SK-N-SH treated with all-trans-retinoic acid at 6 μM for 48 hours (cell line): ENCODE measurements at regions not wholly inside any gene's neighbourhood (a gene's known extent, or its start where the extent isn't known, plus 50 kb on each side); places are given as distances from the start of the nearest gene placed in this dataset.

ENCODE experiments used
- ATAC-seq: fragments of 200-7000 bp; cut with Tn5 transposase; 3 replicates; pipeline ENCODE4 v1.9.1; 2020; ENCODE audit warnings: mild to moderate bottlenecking, moderate library complexity
- ARNTL ChIP-seq: fragments of 450-650 bp; formaldehyde crosslinking; IDR thresholded peaks from 2 replicates; pipeline ENCODE4 v1.5.0; 2020; ENCODE audit warnings: low read depth, mild to moderate bottlenecking, moderate library complexity, borderline replicate concordance
- BACH2 ChIP-seq: fragments of 250-450 bp; sonication (Bioruptor Pico); IDR thresholded peaks from 2 replicates; pipeline ENCODE4 v1.9.0; 2021; ENCODE audit warnings: mild to moderate bottlenecking, borderline replicate concordance
- CSDC2 ChIP-seq: fragments of 250-450 bp; sonication (Bioruptor Pico); IDR thresholded peaks from 2 replicates; pipeline ENCODE4 v1.5.0; 2020; ENCODE audit warnings: mild to moderate bottlenecking, moderate library complexity
- ESRRG ChIP-seq: fragments of 250-450 bp; sonication (Bioruptor Pico); IDR thresholded peaks from 2 replicates; pipeline ENCODE4 v1.6.1; 2021; ENCODE audit warnings: mild to moderate bottlenecking
- GLIS3 ChIP-seq: fragments of 250-450 bp; sonication (Bioruptor Pico); IDR thresholded peaks from 2 replicates; pipeline ENCODE4 v1.5.0; 2020; ENCODE audit warnings: mild to moderate bottlenecking, moderate library complexity
- ISL1 ChIP-seq: fragments of 250-450 bp; sonication (Bioruptor Pico); IDR thresholded peaks from 2 replicates; pipeline ENCODE4 v2.1.2; 2022; ENCODE audit warnings: mild to moderate bottlenecking, moderate library complexity
- OSR1 ChIP-seq: fragments of 250-450 bp; sonication (Bioruptor Pico); IDR thresholded peaks from 2 replicates; pipeline ENCODE4 v1.8.0; 2022; ENCODE audit warnings: moderate library complexity, mild to moderate bottlenecking, inconsistent platforms
- PPARA ChIP-seq: fragments of 250-450 bp; sonication (Bioruptor Pico); IDR thresholded peaks from 2 replicates; pipeline ENCODE4 v1.5.0; 2020; ENCODE audit warnings: mild to moderate bottlenecking, borderline replicate concordance
- RARB ChIP-seq: fragments of 250-450 bp; sonication (Bioruptor Pico); IDR thresholded peaks from 2 replicates; pipeline ENCODE4 v1.8.0; 2021; ENCODE audit warnings: mild to moderate bottlenecking, moderate library complexity
- SNAI2 ChIP-seq: fragments of 250-450 bp; sonication (Bioruptor Pico); IDR thresholded peaks from 2 replicates; pipeline ENCODE4 v1.5.0; 2020; ENCODE audit warnings: mild to moderate bottlenecking, moderate library complexity
- TOX ChIP-seq: fragments of 250-450 bp; sonication (Bioruptor Pico); IDR thresholded peaks from 2 replicates; pipeline ENCODE4 v1.8.0; 2021; ENCODE audit warnings: mild to moderate bottlenecking, moderate library complexity, borderline replicate concordance
- TSHZ2 ChIP-seq: fragments of 250-450 bp; sonication (Bioruptor Pico); IDR thresholded peaks from 2 replicates; pipeline ENCODE4 v1.5.0; 2020; ENCODE audit warnings: mild to moderate bottlenecking, moderate library complexity
- ZC3H10 ChIP-seq: fragments of 250-450 bp; sonication (Bioruptor Pico); IDR thresholded peaks from 2 replicates; pipeline ENCODE4 v1.5.1; 2021; ENCODE audit warnings: mild to moderate bottlenecking, moderate library complexity
- ZFP3 ChIP-seq: fragments of 250-450 bp; sonication (Bioruptor Pico); IDR thresholded peaks from 2 replicates; pipeline ENCODE4 v1.5.0; 2020; ENCODE audit warnings: mild to moderate bottlenecking, moderate library complexity
- ZFP30 ChIP-seq: fragments of 450-650 bp; formaldehyde crosslinking; IDR thresholded peaks from 2 replicates; pipeline ENCODE4 v1.5.0; 2022; ENCODE audit warnings: mild to moderate bottlenecking, moderate library complexity
- ZNF565 ChIP-seq: fragments of 450-650 bp; formaldehyde crosslinking; conservative IDR thresholded peaks from 2 replicates; pipeline ENCODE4 v1.5.0; 2020; ENCODE audit warnings: low read depth, mild to moderate bottlenecking, moderate library complexity
- ZNF70 ChIP-seq: fragments of 450-650 bp; formaldehyde crosslinking; IDR thresholded peaks from 2 replicates; pipeline ENCODE4 v1.5.0; 2020; ENCODE audit warnings: mild to moderate bottlenecking, moderate library complexity
- TF ChIP-seq, protein P1 (sequence below): fragments of 250-450 bp; sonication (Bioruptor Pico); IDR thresholded peaks from 2 replicates; pipeline ENCODE4 v1.8.0; 2021; ENCODE audit warnings: low read depth, mild to moderate bottlenecking, moderate library complexity, borderline replicate concordance
- TF ChIP-seq, protein P2 (sequence below): fragments of 250-450 bp; sonication (Bioruptor Pico); IDR thresholded peaks from 2 replicates; pipeline ENCODE4 v1.5.1; 2021; ENCODE audit warnings: mild to moderate bottlenecking, moderate library complexity
- TF ChIP-seq, protein P3 (sequence below): fragments of 250-450 bp; sonication (Bioruptor Pico); IDR thresholded peaks from 2 replicates; pipeline ENCODE4 v1.8.0; 2020; ENCODE audit warnings: mild to moderate bottlenecking, moderate library complexity, borderline replicate concordance
- TF ChIP-seq, protein P4 (sequence below): fragments of 250-450 bp; sonication (Bioruptor Pico); IDR thresholded peaks from 2 replicates; pipeline ENCODE4 v1.5.1; 2020; ENCODE audit warnings: low read depth, mild to moderate bottlenecking, moderate library complexity

DNA sequence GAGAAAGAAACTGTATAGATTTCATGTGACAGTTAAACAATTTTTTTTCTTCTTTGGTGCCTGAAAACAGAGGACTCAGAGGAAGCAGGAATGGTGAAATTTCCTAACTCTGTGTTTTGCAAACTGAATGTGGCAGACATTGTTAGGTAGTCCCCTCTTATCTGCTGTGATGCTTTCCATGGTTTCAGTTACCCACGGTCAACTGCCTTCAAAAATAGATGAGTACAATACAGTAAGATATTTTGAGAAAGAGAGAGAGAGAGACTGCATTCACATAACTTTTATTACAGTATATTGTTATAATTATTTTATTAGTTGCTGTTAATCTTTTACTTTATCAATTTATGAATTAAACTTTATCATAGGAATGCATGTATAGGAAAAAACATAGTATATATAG is 627.2 kb downstream of the CCDC171 start:
- TF ChIP-seq ARNTL (CRISPR knock-in tag) (no peak), ZFP3 (CRISPR knock-in tag) (no peak), TSHZ2 (CRISPR knock-in tag) (no peak), ZC3H10 (CRISPR knock-in tag) (no peak), ZFP30 (no peak), CSDC2 (CRISPR knock-in tag) (no peak), TOX (no peak), BACH2 (CRISPR knock-in tag) (no peak), ZNF70 (CRISPR knock-in tag) (no peak), ESRRG (CRISPR knock-in tag) (no peak)
- TF ChIP-seq, protein P1, sequence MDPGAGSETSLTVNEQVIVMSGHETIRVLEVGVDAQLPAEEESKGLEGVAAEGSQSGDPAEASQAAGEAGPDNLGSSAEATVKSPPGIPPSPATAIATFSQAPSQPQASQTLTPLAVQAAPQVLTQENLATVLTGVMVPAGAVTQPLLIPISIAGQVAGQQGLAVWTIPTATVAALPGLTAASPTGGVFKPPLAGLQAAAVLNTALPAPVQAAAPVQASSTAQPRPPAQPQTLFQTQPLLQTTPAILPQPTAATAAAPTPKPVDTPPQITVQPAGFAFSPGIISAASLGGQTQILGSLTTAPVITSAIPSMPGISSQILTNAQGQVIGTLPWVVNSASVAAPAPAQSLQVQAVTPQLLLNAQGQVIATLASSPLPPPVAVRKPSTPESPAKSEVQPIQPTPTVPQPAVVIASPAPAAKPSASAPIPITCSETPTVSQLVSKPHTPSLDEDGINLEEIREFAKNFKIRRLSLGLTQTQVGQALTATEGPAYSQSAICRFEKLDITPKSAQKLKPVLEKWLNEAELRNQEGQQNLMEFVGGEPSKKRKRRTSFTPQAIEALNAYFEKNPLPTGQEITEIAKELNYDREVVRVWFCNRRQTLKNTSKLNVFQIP (CRISPR knock-in tag) = no peak
- TF ChIP-seq, all 23 proteins: peak for 0
- no peak for ATAC-seq

GRCh38 chr9:16180546-16180945 is 627.7 kb downstream of the CCDC171 start:
- peak; percentile 38 for ATAC-seq
- TF ChIP-seq RARB (CRISPR knock-in tag) = no peak
- TF ChIP-seq ZFP30 = no peak
- TF ChIP-seq BACH2 (CRISPR knock-in tag) = no peak
- peak; percentile 31; the same call in 1 of the 2 replicates for TF ChIP-seq ISL1

GRCh38 chr9:16181539-16181938 is 628.7 kb downstream of the CCDC171 start:
- ATAC-seq = no peak
- TF ChIP-seq TOX (no peak), SNAI2 (CRISPR knock-in tag) (no peak), ZNF565 (CRISPR knock-in tag) (no peak), ZFP30 (no peak), ZFP3 (CRISPR knock-in tag) (no peak), ESRRG (CRISPR knock-in tag) (no peak), GLIS3 (CRISPR knock-in tag) (no peak), ISL1 (no peak), CSDC2 (CRISPR knock-in tag) (no peak), PPARA (CRISPR knock-in tag) (no peak)
- TF ChIP-seq, protein P2, sequence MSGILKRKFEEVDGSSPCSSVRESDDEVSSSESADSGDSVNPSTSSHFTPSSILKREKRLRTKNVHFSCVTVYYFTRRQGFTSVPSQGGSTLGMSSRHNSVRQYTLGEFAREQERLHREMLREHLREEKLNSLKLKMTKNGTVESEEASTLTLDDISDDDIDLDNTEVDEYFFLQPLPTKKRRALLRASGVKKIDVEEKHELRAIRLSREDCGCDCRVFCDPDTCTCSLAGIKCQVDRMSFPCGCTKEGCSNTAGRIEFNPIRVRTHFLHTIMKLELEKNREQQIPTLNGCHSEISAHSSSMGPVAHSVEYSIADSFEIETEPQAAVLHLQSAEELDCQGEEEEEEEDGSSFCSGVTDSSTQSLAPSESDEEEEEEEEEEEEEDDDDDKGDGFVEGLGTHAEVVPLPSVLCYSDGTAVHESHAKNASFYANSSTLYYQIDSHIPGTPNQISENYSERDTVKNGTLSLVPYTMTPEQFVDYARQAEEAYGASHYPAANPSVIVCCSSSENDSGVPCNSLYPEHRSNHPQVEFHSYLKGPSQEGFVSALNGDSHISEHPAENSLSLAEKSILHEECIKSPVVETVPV (CRISPR knock-in tag) = no peak
- TF ChIP-seq, protein P1 (CRISPR knock-in tag) = no peak

GRCh38 chr9:16182784-16183183 is 629.9 kb downstream of the CCDC171 start:
- ATAC-seq = no peak
- no peak for TF ChIP-seq ESRRG (CRISPR knock-in tag)
- no peak for TF ChIP-seq ISL1
- TF ChIP-seq OSR1 (CRISPR knock-in tag) = no peak
- no peak for TF ChIP-seq ZFP3 (CRISPR knock-in tag)

- no peak for TF ChIP-seq ISL1
- TF ChIP-seq, protein P1 (CRISPR knock-in tag) = no peak
- TF ChIP-seq, protein P3, sequence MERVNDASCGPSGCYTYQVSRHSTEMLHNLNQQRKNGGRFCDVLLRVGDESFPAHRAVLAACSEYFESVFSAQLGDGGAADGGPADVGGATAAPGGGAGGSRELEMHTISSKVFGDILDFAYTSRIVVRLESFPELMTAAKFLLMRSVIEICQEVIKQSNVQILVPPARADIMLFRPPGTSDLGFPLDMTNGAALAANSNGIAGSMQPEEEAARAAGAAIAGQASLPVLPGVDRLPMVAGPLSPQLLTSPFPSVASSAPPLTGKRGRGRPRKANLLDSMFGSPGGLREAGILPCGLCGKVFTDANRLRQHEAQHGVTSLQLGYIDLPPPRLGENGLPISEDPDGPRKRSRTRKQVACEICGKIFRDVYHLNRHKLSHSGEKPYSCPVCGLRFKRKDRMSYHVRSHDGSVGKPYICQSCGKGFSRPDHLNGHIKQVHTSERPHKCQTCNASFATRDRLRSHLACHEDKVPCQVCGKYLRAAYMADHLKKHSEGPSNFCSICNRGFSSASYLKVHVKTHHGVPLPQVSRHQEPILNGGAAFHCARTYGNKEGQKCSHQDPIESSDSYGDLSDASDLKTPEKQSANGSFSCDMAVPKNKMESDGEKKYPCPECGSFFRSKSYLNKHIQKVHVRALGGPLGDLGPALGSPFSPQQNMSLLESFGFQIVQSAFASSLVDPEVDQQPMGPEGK (CRISPR knock-in tag) = no peak
- TF ChIP-seq, protein P4, sequence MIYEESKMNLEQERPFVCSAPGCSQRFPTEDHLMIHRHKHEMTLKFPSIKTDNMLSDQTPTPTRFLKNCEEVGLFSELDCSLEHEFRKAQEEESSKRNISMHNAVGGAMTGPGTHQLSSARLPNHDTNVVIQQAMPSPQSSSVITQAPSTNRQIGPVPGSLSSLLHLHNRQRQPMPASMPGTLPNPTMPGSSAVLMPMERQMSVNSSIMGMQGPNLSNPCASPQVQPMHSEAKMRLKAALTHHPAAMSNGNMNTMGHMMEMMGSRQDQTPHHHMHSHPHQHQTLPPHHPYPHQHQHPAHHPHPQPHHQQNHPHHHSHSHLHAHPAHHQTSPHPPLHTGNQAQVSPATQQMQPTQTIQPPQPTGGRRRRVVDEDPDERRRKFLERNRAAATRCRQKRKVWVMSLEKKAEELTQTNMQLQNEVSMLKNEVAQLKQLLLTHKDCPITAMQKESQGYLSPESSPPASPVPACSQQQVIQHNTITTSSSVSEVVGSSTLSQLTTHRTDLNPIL (CRISPR knock-in tag) = no peak
- no peak for TF ChIP-seq TOX
- ATAC-seq = no peak
Measured at GRCh38 chr9:16184964-16185646, 632.3 kb downstream of the CCDC171 start.
